ENCODE measurements at regions not wholly inside any gene's neighbourhood (a gene's known extent, or its start where the extent isn't known, plus 50 kb on each side); places are given as distances from the start of the nearest gene placed in this dataset.

GRCh38 chr2:234146087-234146826 is 95.8 kb downstream of the SPP2 start:
- no peak for FAIRE-seq

- FAIRE-seq, result no peak
These were observed 95.0 kb downstream of the SPP2 start for GRCh38 chr2:234145511-234145910.

GRCh38 chr2:234145057-234145456 is 94.6 kb downstream of the SPP2 start:
- FAIRE-seq, result no peak

- FAIRE-seq, result no peak
These were observed 93.4 kb downstream of the SPP2 start for GRCh38 chr2:234143896-234144295.

- no peak for FAIRE-seq
These were observed 92.0 kb downstream of the SPP2 start for GRCh38 chr2:234142530-234142929.

GRCh38 chr2:234139755-234140154 is 89.3 kb downstream of the SPP2 start:
- FAIRE-seq, result no peak

- no peak for FAIRE-seq
These were observed 88.3 kb downstream of the SPP2 start for GRCh38 chr2:234138836-234139235.

GRCh38 chr2:234137400-234138014 is 87.0 kb downstream of the SPP2 start:
- FAIRE-seq, result no peak

GRCh38 chr2:234136461-234136860 is 86.0 kb downstream of the SPP2 start:
- FAIRE-seq, result no peak

GRCh38 chr2:234135750-234136221 is 85.3 kb downstream of the SPP2 start:
- FAIRE-seq, result peak; percentile 92

- FAIRE-seq, result no peak
These were observed 84.0 kb downstream of the SPP2 start for GRCh38 chr2:234134496-234134895.

GRCh38 chr2:234133004-234133403 is 82.5 kb downstream of the SPP2 start:
- FAIRE-seq, result no peak

GRCh38 chr2:234130777-234131181 is 80.3 kb downstream of the SPP2 start:
- FAIRE-seq, result no peak

- FAIRE-seq, result no peak
These were observed 78.1 kb downstream of the SPP2 start for GRCh38 chr2:234128606-234129005.
